ENCODE measurements at regions not wholly inside any gene's neighbourhood (a gene's known extent, or its start where the extent isn't known, plus 50 kb on each side); places are given as distances from the start of the nearest gene placed in this dataset.
"Not testable (repeated sequence)": the region's sequence is repeated elsewhere in the genome, so short reads cannot be mapped to it uniquely, and the experiment has no call there.

DNA sequence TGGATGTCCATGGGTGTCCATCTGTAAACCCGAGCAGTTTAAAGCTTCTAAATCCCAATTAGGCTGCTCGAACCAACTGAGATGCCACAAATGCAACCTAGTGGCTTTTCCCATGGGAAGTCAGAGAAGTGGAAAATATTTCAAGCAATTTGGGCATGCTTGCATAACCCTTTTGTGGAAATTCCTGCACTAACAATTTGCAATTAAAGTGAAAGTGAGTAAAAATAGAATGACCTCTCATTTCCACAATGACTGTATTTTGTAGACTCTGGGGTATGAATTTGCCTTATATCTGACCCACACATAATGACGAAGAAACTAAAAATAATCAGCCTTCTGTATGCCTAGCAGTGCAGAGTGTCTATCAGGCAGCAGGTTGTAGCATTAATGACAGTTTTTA, 91.8 kb upstream of the TSC22D1 start:
- Histone ChIP-seq H3K36me3 (no peaks in the 10 kb centered on the region), H3K4me1 (peaks cover 0 to 11% (median 4%) of the 10 kb centered on the region in 6 donors), H3K27ac (no peak overlapping the region), H3K9me3 (no peaks in the 10 kb centered on the region), H3K4me3 (no peak overlapping the region), H3K27me3 (replicated peaks in 1 of 7) (no peaks in the 10 kb centered on the region)
- DNase-seq, result no peak
- WGBS, 5 donors, result 47 to 65% (median 53%) methylated on average over 3 of the region's 3 CpGs
- intact Hi-C loops (cut with DNase I; ENCODE audit: low total_unique reads), result no loop called here
- TF ChIP-seq, protein P1, sequence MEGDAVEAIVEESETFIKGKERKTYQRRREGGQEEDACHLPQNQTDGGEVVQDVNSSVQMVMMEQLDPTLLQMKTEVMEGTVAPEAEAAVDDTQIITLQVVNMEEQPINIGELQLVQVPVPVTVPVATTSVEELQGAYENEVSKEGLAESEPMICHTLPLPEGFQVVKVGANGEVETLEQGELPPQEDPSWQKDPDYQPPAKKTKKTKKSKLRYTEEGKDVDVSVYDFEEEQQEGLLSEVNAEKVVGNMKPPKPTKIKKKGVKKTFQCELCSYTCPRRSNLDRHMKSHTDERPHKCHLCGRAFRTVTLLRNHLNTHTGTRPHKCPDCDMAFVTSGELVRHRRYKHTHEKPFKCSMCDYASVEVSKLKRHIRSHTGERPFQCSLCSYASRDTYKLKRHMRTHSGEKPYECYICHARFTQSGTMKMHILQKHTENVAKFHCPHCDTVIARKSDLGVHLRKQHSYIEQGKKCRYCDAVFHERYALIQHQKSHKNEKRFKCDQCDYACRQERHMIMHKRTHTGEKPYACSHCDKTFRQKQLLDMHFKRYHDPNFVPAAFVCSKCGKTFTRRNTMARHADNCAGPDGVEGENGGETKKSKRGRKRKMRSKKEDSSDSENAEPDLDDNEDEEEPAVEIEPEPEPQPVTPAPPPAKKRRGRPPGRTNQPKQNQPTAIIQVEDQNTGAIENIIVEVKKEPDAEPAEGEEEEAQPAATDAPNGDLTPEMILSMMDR (IDR thresholded peaks at IDR 0.05 in 8 of 11, conservative IDR thresholded peaks at IDR 0.05 in 3 of 11), result no peak
- no peak for TF ChIP-seq POLR2AphosphoS5 (IDR thresholded peaks at IDR 0.05)
- TF ChIP-seq POLR2A (IDR thresholded peaks at IDR 0.05), result no peak

DNA sequence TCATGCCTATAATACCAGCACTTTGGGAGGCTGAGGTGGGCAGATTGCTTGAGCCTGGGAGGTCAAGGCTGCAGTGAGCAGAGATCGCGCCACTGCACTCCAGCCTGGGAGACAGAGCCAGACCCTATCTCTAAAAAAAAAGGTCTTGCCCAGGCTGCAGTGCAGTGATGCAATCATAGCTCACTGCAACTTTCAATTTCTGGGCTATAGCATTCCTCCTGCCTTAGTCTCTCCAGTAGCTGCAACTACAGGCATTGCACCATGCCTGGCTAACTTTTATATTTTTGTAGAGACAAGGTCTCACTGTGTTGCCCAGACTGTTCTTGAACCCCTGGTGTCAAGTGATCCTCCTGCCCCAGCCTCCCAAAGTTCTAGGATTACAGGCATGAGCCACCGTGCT, 90.4 kb upstream of the TSC22D1 start:
- DNase-seq; H3K27me3 ChIP-seq (replicated peaks in 1 of 7); H3K27ac ChIP-seq; intact Hi-C loops (cut with DNase I; ENCODE audit: low total_unique reads); H3K36me3 ChIP-seq; H3K4me3 ChIP-seq; H3K9me3 ChIP-seq: not testable (repeated sequence)
- H3K4me1 ChIP-seq, result peaks cover 0 to 11% (median 4%) of the 10 kb centered on the region in 6 donors
- WGBS, 5 donors, result 78 to 98% (median 89%) methylated on average over 3 of the region's 3 CpGs

DNA sequence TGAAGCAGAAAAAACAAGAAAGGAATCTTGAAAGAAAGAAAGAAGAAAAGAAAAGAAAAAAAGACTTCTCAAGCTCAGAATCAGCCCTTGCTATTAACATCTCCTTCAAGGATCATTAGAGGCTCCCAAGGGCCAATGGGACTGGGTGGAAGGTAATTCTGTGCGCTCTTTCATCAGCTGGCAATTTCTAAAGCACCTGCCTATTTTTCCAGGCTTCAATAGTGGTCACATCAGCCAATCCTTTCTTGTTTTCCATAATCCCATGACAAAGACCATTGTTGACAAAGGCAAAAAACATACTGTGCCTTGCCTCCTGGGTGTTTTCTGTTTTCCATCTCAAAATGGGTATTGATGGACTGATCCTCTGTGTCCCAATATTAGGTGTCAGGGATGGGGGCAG, 88.2 kb upstream of the TSC22D1 start:
- TF ChIP-seq, protein P1 (IDR thresholded peaks at IDR 0.05 in 8 of 11, conservative IDR thresholded peaks at IDR 0.05 in 3 of 11), result no peak
- TF ChIP-seq POLR2AphosphoS5 (IDR thresholded peaks at IDR 0.05), result no peak
- TF ChIP-seq POLR2A (IDR thresholded peaks at IDR 0.05), result no peak
- 87 to 100% (median 90%) methylated on average over 1 of the region's 1 CpG for WGBS, 5 donors

DNA sequence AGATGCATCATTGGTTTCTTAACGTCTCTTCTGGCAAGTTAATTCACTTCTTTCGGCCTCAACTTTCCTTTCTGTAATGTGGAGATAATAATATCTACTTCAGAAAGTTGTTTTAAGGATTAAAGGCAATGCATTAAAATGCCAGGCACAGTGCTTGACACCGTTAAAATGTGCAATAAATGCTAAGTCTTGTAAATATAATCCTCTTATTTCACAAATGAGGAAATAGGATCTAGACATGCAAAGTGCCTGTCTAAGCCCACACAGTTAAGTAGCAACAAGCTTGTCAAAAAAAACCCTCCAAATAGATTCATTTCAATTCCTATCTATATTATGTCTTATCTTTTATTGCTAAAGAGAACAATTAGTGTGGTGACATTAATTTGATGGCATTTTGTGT, 86.4 kb upstream of the TSC22D1 start:
- no peak for DNase-seq
- 82 to 93% (median 86%) methylated on average over 3 of the region's 3 CpGs for WGBS, 5 donors
- H3K27me3 ChIP-seq (replicated peaks in 1 of 7), result no peaks in the 10 kb centered on the region
- H3K4me1 ChIP-seq, result no peaks in the 10 kb centered on the region
- intact Hi-C loops (cut with DNase I; ENCODE audit: low total_unique reads), result no loop called here
- no peaks in the 10 kb centered on the region for H3K9me3 ChIP-seq
- no peaks in the 10 kb centered on the region for H3K36me3 ChIP-seq
- H3K27ac ChIP-seq, result no peak overlapping the region
- no peak overlapping the region for H3K4me3 ChIP-seq
- TF ChIP-seq, protein P1 (IDR thresholded peaks at IDR 0.05 in 8 of 11, conservative IDR thresholded peaks at IDR 0.05 in 3 of 11), result no peak
- no peak for TF ChIP-seq POLR2AphosphoS5 (IDR thresholded peaks at IDR 0.05)
- no peak for TF ChIP-seq POLR2A (IDR thresholded peaks at IDR 0.05)

More for the DNA sequence above, 88.2 kb upstream of the TSC22D1 start:
- H3K4me3 ChIP-seq, result no peak overlapping the region
- peaks cover 0 to 11% (median 4%) of the 10 kb centered on the region in 6 donors for H3K4me1 ChIP-seq
- H3K27me3 ChIP-seq (replicated peaks in 1 of 7), result no peaks in the 10 kb centered on the region
- no peaks in the 10 kb centered on the region for H3K9me3 ChIP-seq
- H3K27ac ChIP-seq, result no peak overlapping the region
- intact Hi-C loops (cut with DNase I; ENCODE audit: low total_unique reads), result no loop called here
- H3K36me3 ChIP-seq, result no peaks in the 10 kb centered on the region
- DNase-seq, result no peak

DNA sequence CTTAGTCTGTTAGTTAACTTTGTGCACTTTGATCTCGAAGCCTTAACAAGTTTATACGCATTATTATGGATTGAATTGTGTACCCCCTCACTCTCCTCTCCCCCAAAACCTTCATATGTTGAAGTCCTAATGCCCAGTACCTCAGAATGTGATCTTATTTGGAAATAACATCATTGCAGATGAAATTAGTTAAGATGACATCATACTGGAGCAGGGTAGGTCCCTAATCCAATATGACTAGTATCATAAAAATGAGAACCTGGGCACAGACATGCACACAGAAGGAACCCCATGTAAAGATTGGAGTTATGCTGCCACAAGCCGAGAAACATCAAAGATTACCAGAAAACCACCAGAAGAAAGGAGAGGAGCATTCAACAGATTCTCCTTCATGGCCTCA, 85.8 kb upstream of the TSC22D1 start:
- H3K27ac ChIP-seq, result no peak overlapping the region
- no peak for DNase-seq
- no peak overlapping the region for H3K4me3 ChIP-seq
- TF ChIP-seq, protein P1 (IDR thresholded peaks at IDR 0.05 in 8 of 11, conservative IDR thresholded peaks at IDR 0.05 in 3 of 11), result no peak
- TF ChIP-seq POLR2A (IDR thresholded peaks at IDR 0.05) (no peak), POLR2AphosphoS5 (IDR thresholded peaks at IDR 0.05) (no peak)
- WGBS, 5 donors, result 81 to 96% (median 90%) methylated on average over 3 of the region's 3 CpGs
- H3K27me3 ChIP-seq (replicated peaks in 1 of 7), result no peaks in the 10 kb centered on the region
- no peaks in the 10 kb centered on the region for H3K36me3 ChIP-seq
- intact Hi-C loops (cut with DNase I; ENCODE audit: low total_unique reads), result no loop called here
- no peaks in the 10 kb centered on the region for H3K9me3 ChIP-seq
- no peaks in the 10 kb centered on the region for H3K4me1 ChIP-seq

Data from spleen (tissue), 11 donors.